ENCODE measurements at regions not wholly inside any gene's neighbourhood (a gene's known extent, or its start where the extent isn't known, plus 50 kb on each side); places are given as distances from the start of the nearest gene placed in this dataset.

DNA sequence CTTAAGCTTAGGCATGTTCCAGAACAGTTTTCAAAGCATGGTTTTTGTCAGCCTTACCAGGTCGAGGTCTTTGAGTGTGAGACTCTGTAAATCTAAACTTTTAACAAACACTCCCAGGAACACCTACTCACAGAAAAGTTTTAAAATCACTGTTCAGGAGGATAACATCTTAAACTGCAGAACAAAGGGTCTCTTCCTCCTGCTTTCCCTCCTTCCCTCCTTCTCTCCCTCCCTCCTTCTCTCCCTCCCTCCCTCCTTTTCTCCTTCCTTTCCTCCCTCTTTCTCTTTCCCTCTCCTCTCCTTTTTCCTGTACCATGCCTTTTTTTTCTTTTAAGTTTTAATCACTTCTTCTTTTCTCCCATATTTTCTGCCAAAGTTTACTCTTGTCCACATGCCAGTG lies 153.5 kb upstream of the MAF start:
- intact Hi-C loops (cut with micrococcal nuclease; ENCODE audit: unreplicated experiment) = no loop called here

DNA sequence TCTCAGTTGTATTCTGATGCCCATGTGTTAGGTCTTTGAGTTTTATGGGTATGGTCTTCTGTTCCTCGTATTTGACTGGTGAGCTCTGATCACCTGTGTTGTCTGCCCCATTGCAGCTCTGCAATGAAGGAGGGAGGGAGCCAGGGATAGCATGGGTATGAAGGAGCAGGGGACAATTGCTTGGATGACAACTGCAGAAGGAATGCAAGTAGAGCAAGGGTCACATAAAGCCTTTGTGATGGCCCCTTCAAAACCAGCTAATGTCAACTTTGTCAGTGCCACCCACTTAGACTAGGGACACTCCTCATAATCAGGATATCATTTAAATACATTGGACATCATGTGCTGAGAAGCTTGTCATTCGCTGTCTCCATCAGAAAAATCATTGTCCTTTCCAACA lies 152.7 kb upstream of the MAF start:
- no peak for TF ChIP-seq TCF7L2 (IDR thresholded peaks at IDR 0.05; ENCODE audit: low read depth, low read length)
- no peak for TF ChIP-seq POLR2AphosphoS5 (IDR thresholded peaks at IDR 0.05; ENCODE audit: low read depth, low read length)
- TF ChIP-seq, protein P1, sequence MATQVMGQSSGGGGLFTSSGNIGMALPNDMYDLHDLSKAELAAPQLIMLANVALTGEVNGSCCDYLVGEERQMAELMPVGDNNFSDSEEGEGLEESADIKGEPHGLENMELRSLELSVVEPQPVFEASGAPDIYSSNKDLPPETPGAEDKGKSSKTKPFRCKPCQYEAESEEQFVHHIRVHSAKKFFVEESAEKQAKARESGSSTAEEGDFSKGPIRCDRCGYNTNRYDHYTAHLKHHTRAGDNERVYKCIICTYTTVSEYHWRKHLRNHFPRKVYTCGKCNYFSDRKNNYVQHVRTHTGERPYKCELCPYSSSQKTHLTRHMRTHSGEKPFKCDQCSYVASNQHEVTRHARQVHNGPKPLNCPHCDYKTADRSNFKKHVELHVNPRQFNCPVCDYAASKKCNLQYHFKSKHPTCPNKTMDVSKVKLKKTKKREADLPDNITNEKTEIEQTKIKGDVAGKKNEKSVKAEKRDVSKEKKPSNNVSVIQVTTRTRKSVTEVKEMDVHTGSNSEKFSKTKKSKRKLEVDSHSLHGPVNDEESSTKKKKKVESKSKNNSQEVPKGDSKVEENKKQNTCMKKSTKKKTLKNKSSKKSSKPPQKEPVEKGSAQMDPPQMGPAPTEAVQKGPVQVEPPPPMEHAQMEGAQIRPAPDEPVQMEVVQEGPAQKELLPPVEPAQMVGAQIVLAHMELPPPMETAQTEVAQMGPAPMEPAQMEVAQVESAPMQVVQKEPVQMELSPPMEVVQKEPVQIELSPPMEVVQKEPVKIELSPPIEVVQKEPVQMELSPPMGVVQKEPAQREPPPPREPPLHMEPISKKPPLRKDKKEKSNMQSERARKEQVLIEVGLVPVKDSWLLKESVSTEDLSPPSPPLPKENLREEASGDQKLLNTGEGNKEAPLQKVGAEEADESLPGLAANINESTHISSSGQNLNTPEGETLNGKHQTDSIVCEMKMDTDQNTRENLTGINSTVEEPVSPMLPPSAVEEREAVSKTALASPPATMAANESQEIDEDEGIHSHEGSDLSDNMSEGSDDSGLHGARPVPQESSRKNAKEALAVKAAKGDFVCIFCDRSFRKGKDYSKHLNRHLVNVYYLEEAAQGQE (IDR thresholded peaks at IDR 0.05; ENCODE audit: insufficient read depth in 1 of 2, low read depth in 2 of 2, low read length in 1 of 2) = no peak
- TF ChIP-seq, protein P2, sequence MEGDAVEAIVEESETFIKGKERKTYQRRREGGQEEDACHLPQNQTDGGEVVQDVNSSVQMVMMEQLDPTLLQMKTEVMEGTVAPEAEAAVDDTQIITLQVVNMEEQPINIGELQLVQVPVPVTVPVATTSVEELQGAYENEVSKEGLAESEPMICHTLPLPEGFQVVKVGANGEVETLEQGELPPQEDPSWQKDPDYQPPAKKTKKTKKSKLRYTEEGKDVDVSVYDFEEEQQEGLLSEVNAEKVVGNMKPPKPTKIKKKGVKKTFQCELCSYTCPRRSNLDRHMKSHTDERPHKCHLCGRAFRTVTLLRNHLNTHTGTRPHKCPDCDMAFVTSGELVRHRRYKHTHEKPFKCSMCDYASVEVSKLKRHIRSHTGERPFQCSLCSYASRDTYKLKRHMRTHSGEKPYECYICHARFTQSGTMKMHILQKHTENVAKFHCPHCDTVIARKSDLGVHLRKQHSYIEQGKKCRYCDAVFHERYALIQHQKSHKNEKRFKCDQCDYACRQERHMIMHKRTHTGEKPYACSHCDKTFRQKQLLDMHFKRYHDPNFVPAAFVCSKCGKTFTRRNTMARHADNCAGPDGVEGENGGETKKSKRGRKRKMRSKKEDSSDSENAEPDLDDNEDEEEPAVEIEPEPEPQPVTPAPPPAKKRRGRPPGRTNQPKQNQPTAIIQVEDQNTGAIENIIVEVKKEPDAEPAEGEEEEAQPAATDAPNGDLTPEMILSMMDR (IDR thresholded peaks at IDR 0.05) = no peak
- TF ChIP-seq SIN3A (IDR thresholded peaks at IDR 0.05; ENCODE audit: borderline replicate concordance, insufficient read depth, low read depth, low read length) = no peak
- no peak for ATAC-seq
- no peaks in the 10 kb centered on the region for H3K9me3 ChIP-seq (ENCODE audit: control insufficient read depth, insufficient read depth, low read depth, low read length)
- intact Hi-C loops (cut with micrococcal nuclease; ENCODE audit: unreplicated experiment) (no loop called here), in situ Hi-C loops (cut with HindIII; ENCODE audit: low pct_unique_long_range_greater_than_20kb, low sequenced_read_pairs) (no loop called here)
- H3K27ac ChIP-seq (ENCODE audit: low read length) = no peak overlapping the region
- no peaks in the 10 kb centered on the region for H3K27me3 ChIP-seq (ENCODE audit: control insufficient read depth, insufficient read depth, low read length)
- DNase-seq (ENCODE audit: low read depth, low spot score) = no peak
- no peak overlapping the region for H3K4me3 ChIP-seq (ENCODE audit: low read depth in 2 of 2, low read length in 2 of 2)
- H3K4me1 ChIP-seq (ENCODE audit: control insufficient read depth, insufficient read depth, low read length) = no peaks in the 10 kb centered on the region
- BruUV-seq (replicated peaks) = no TSS peak
- no peaks in the 10 kb centered on the region for H3K36me3 ChIP-seq (ENCODE audit: control insufficient read depth, insufficient read depth, low read length)
- ChIA-PET CTCF (no interaction called here), POLR2A (no interaction called here)

More for the DNA sequence above, 153.5 kb upstream of the MAF start:
- H3K27me3 ChIP-seq (ENCODE audit: control insufficient read depth, insufficient read depth, low read length) = no peaks in the 10 kb centered on the region
- DNase-seq (ENCODE audit: low read depth, low spot score) (no peak), ATAC-seq (no peak)
- H3K9me3 ChIP-seq (ENCODE audit: control insufficient read depth, insufficient read depth, low read depth, low read length) = no peaks in the 10 kb centered on the region
- POLR2A ChIA-PET = no interaction called here
- H3K4me1 ChIP-seq (ENCODE audit: control insufficient read depth, insufficient read depth, low read length) = no peaks in the 10 kb centered on the region
- no peak overlapping the region for H3K4me3 ChIP-seq (ENCODE audit: low read depth in 2 of 2, low read length in 2 of 2)
- no peaks in the 10 kb centered on the region for H3K36me3 ChIP-seq (ENCODE audit: control insufficient read depth, insufficient read depth, low read length)
- in situ Hi-C loops (cut with HindIII; ENCODE audit: low pct_unique_long_range_greater_than_20kb, low sequenced_read_pairs) = no loop called here
- TF ChIP-seq POLR2AphosphoS5 (IDR thresholded peaks at IDR 0.05; ENCODE audit: low read depth, low read length) (no peak), TCF7L2 (IDR thresholded peaks at IDR 0.05; ENCODE audit: low read depth, low read length) (no peak), SIN3A (IDR thresholded peaks at IDR 0.05; ENCODE audit: borderline replicate concordance, insufficient read depth, low read depth, low read length) (no peak)
- CTCF ChIA-PET = no interaction called here
- no TSS peak for BruUV-seq (replicated peaks)
- no peak overlapping the region for H3K27ac ChIP-seq (ENCODE audit: low read length)

DNA sequence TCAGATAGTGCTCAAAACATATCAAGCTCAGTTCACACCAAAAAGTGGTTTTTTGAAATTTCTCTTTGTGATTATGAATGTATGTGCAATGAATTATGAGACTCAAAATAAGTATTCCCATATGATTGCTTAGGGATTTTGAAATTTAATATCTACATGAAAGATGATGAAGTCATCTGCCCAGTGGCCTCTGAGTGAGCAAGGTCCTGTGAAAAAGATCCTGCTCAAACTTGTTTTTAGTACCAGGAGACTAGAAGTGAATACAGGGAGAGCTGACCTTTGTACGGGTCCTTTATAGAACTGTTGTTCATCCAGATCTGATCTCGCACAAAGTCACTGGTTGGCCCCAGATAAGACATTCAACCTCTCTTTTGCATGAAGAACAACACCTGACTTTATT lies 151.9 kb upstream of the MAF start:
- no peak overlapping the region for H3K27ac ChIP-seq (ENCODE audit: low read length)
- H3K4me1 ChIP-seq (ENCODE audit: control insufficient read depth, insufficient read depth, low read length) = no peaks in the 10 kb centered on the region
- ATAC-seq = no peak
- POLR2A ChIA-PET = interaction anchor here (0.5 kb wide), 1 partner anchor 1465 kb away, joined by 4 read pairs; no protein-coding TSS in a partner anchor
- no peaks in the 10 kb centered on the region for H3K27me3 ChIP-seq (ENCODE audit: control insufficient read depth, insufficient read depth, low read length)
- H3K4me3 ChIP-seq (ENCODE audit: low read depth in 2 of 2, low read length in 2 of 2) = no peak overlapping the region
- intact Hi-C loops (cut with micrococcal nuclease; ENCODE audit: unreplicated experiment) (no loop called here), in situ Hi-C loops (cut with HindIII; ENCODE audit: low pct_unique_long_range_greater_than_20kb, low sequenced_read_pairs) (no loop called here)
- H3K36me3 ChIP-seq (ENCODE audit: control insufficient read depth, insufficient read depth, low read length) = no peaks in the 10 kb centered on the region
- BruUV-seq (replicated peaks) = no TSS peak
- CTCF ChIA-PET = no interaction called here
- no peaks in the 10 kb centered on the region for H3K9me3 ChIP-seq (ENCODE audit: control insufficient read depth, insufficient read depth, low read depth, low read length)
- TF ChIP-seq TCF7L2 (IDR thresholded peaks at IDR 0.05; ENCODE audit: low read depth, low read length) (no peak), POLR2AphosphoS5 (IDR thresholded peaks at IDR 0.05; ENCODE audit: low read depth, low read length) (no peak), SIN3A (IDR thresholded peaks at IDR 0.05; ENCODE audit: borderline replicate concordance, insufficient read depth, low read depth, low read length) (no peak)
- TF ChIP-seq, protein P1 (IDR thresholded peaks at IDR 0.05; ENCODE audit: insufficient read depth in 1 of 2, low read depth in 2 of 2, low read length in 1 of 2) = no peak
- TF ChIP-seq, protein P2 (IDR thresholded peaks at IDR 0.05) = no peak
- DNase-seq (ENCODE audit: low read depth, low spot score) = no peak
